ENCODE measurements at regions not wholly inside any gene's neighbourhood (a gene's known extent, or its start where the extent isn't known, plus 50 kb on each side); places are given as distances from the start of the nearest gene placed in this dataset.

DNA sequence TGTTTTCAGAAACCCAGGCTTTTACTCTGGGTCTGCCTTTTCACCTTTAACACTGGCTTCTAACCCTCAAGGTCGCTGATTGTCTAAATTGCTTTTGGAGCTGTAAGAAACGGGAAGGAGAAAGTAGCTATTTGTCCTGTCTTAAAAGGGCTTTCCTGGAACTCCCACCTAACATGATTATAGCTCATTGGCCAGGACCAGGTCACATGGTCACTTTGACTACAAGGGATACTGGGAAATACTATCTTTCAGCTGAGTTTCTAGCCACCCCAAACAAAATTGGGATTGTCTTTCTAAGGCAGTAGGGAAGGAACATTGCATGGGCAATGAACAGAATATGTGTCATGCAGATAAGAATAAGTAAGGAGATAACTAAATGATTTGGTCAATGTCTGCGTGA is 106.7 kb upstream of the ARHGAP24 start:
- TF ChIP-seq EZH2 (IDR thresholded peaks at IDR 0.05; ENCODE audit: insufficient read depth, poor library complexity, severe bottlenecking) (no peak), EZH2phosphoT487 (IDR thresholded peaks at IDR 0.05; ENCODE audit: insufficient read depth, low read depth) (no peak)
